ENCODE measurements at regions not wholly inside any gene's neighbourhood (a gene's known extent, or its start where the extent isn't known, plus 50 kb on each side); places are given as distances from the start of the nearest gene placed in this dataset.
"Not testable (repeated sequence)": the region's sequence is repeated elsewhere in the genome, so short reads cannot be mapped to it uniquely, and the experiment has no call there.

GRCh38 chr16:18263046-18263445, 73.5 kb downstream of the NPIPA8 start:
- H3K4me1 ChIP-seq (ENCODE audit: control insufficient read depth, insufficient read depth, low read length); H3K4me3 ChIP-seq (ENCODE audit: low read depth, low read length); H3K9ac ChIP-seq (ENCODE audit: low read length); H3K36me3 ChIP-seq (ENCODE audit: control insufficient read depth, insufficient read depth, low read length); H3K27ac ChIP-seq (ENCODE audit: low read depth, low read length); H3K9me3 ChIP-seq (ENCODE audit: control insufficient read depth, insufficient read depth, low read depth, low read length); H3K27me3 ChIP-seq (ENCODE audit: control insufficient read depth, insufficient read depth, low read length): not testable (repeated sequence)

DNA sequence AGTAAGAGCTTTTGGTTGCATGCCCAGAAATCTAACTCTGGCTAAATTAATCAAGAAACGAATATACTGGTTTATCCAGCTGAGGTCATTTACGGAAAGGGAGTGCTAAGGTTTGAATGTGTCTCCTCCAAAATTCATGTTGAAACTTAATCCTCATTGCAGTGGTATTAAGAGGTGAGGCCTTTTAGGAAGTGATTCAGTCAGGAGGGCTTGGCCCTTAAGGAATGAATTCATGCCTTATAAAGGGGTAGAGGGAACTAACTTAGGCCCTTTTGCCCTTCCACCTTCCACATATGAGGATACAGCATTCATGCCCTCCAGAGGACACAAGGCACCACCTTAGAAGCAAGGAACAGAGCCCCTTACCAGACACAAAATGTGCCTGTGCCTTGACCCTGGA, 74.7 kb downstream of the NPIPA8 start:
- H3K4me1 ChIP-seq (ENCODE audit: control insufficient read depth, insufficient read depth, low read length); H3K27ac ChIP-seq (ENCODE audit: low read depth, low read length); H3K36me3 ChIP-seq (ENCODE audit: control insufficient read depth, insufficient read depth, low read length); H3K27me3 ChIP-seq (ENCODE audit: control insufficient read depth, insufficient read depth, low read length); H3K9me3 ChIP-seq (ENCODE audit: control insufficient read depth, insufficient read depth, low read depth, low read length); H3K9ac ChIP-seq (ENCODE audit: low read length); H3K4me3 ChIP-seq (ENCODE audit: low read depth, low read length): not testable (repeated sequence)

- H3K36me3 ChIP-seq (ENCODE audit: control insufficient read depth, insufficient read depth, low read length); H3K9me3 ChIP-seq (ENCODE audit: control insufficient read depth, insufficient read depth, low read depth, low read length); H3K4me1 ChIP-seq (ENCODE audit: control insufficient read depth, insufficient read depth, low read length): not testable (repeated sequence)
These were observed 76.9 kb downstream of the NPIPA8 start for GRCh38 chr16:18259496-18260176.

GRCh38 chr16:18252943-18253342, 83.6 kb downstream of the NPIPA8 start:
- H3K4me1 ChIP-seq (ENCODE audit: control insufficient read depth, insufficient read depth, low read length); H3K36me3 ChIP-seq (ENCODE audit: control insufficient read depth, insufficient read depth, low read length); H3K9ac ChIP-seq (ENCODE audit: low read length); H3K9me3 ChIP-seq (ENCODE audit: control insufficient read depth, insufficient read depth, low read depth, low read length); H3K27me3 ChIP-seq (ENCODE audit: control insufficient read depth, insufficient read depth, low read length); H3K27ac ChIP-seq (ENCODE audit: low read depth, low read length); H3K4me3 ChIP-seq (ENCODE audit: low read depth, low read length): not testable (repeated sequence)

More at GRCh38 chr16:18259496-18260176, 76.9 kb downstream of the NPIPA8 start:
- not testable (repeated sequence) for H3K27me3 ChIP-seq (ENCODE audit: control insufficient read depth, insufficient read depth, low read length); H3K9ac ChIP-seq (ENCODE audit: low read length); H3K4me3 ChIP-seq (ENCODE audit: low read depth, low read length); H3K27ac ChIP-seq (ENCODE audit: low read depth, low read length)

DNA sequence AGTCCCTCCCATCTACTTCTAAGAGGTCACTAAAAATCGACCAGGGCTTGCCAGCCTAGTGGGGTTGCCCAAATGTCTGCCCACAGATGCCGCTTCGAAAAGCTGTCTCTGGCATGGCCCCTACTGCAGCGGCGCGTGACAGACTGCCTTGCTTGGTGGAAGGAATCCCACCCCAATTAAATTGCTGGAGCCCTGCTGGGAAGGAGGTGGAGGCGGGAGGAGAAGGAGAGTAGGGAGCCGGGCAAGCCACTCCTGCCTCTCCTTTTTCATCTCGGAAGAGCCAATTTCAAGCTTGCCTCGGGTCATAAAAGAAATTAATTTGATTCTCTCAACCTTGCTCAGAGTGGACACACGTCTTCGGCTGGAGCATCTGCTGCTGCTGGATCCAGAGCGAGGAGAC, 106.0 kb downstream of the NPIPA8 start:
- not testable (repeated sequence) for H3K36me3 ChIP-seq (ENCODE audit: control insufficient read depth, insufficient read depth, low read length); H3K9ac ChIP-seq (ENCODE audit: low read length); H3K4me1 ChIP-seq (ENCODE audit: control insufficient read depth, insufficient read depth, low read length); H3K4me3 ChIP-seq (ENCODE audit: low read depth, low read length); H3K27ac ChIP-seq (ENCODE audit: low read depth, low read length); H3K27me3 ChIP-seq (ENCODE audit: control insufficient read depth, insufficient read depth, low read length); H3K9me3 ChIP-seq (ENCODE audit: control insufficient read depth, insufficient read depth, low read depth, low read length)

GRCh38 chr16:18222054-18223009, 114.2 kb downstream of the NPIPA8 start:
- H3K4me3 ChIP-seq (ENCODE audit: low read depth, low read length); H3K9me3 ChIP-seq (ENCODE audit: control insufficient read depth, insufficient read depth, low read depth, low read length); H3K9ac ChIP-seq (ENCODE audit: low read length): not testable (repeated sequence)

DNA sequence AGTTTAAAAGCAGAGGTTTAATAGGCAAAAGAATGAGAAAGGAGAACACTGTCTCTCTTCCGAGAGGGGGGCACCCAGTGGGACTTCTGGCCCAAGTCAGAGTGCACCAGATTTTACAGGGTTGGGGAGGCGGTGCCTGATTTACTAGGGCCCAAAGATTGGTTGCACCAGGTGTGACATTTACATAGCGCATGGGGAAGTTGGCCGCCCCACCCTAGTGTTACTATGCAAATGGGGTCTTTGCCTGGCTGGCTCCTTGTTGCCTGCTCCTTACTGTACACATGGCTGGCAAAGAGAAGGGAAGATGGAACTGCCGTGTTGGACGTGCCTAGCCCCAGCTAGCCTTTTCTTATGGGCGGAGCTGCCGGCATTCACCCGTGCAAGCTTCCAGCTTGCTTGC, 118.8 kb downstream of the NPIPA8 start:
- not testable (repeated sequence) for H3K36me3 ChIP-seq (ENCODE audit: control insufficient read depth, insufficient read depth, low read length); H3K27me3 ChIP-seq (ENCODE audit: control insufficient read depth, insufficient read depth, low read length); H3K4me1 ChIP-seq (ENCODE audit: control insufficient read depth, insufficient read depth, low read length); H3K27ac ChIP-seq (ENCODE audit: low read depth, low read length); H3K9me3 ChIP-seq (ENCODE audit: control insufficient read depth, insufficient read depth, low read depth, low read length); H3K4me3 ChIP-seq (ENCODE audit: low read depth, low read length); H3K9ac ChIP-seq (ENCODE audit: low read length)

More at GRCh38 chr16:18222054-18223009, 114.2 kb downstream of the NPIPA8 start:
- H3K27me3 ChIP-seq (ENCODE audit: control insufficient read depth, insufficient read depth, low read length); H3K4me1 ChIP-seq (ENCODE audit: control insufficient read depth, insufficient read depth, low read length); H3K27ac ChIP-seq (ENCODE audit: low read depth, low read length); H3K36me3 ChIP-seq (ENCODE audit: control insufficient read depth, insufficient read depth, low read length): not testable (repeated sequence)

- H3K36me3 ChIP-seq (ENCODE audit: control insufficient read depth, insufficient read depth, low read length); H3K9me3 ChIP-seq (ENCODE audit: control insufficient read depth, insufficient read depth, low read depth, low read length); H3K4me1 ChIP-seq (ENCODE audit: control insufficient read depth, insufficient read depth, low read length); H3K27ac ChIP-seq (ENCODE audit: low read depth, low read length); H3K27me3 ChIP-seq (ENCODE audit: control insufficient read depth, insufficient read depth, low read length); H3K9ac ChIP-seq (ENCODE audit: low read length); H3K4me3 ChIP-seq (ENCODE audit: low read depth, low read length): not testable (repeated sequence)
These were observed 119.7 kb downstream of the NPIPA8 start for GRCh38 chr16:18216814-18217213.

- not testable (repeated sequence) for H3K27ac ChIP-seq (ENCODE audit: low read depth, low read length); H3K9ac ChIP-seq (ENCODE audit: low read length); H3K4me3 ChIP-seq (ENCODE audit: low read depth, low read length); H3K9me3 ChIP-seq (ENCODE audit: control insufficient read depth, insufficient read depth, low read depth, low read length); H3K27me3 ChIP-seq (ENCODE audit: control insufficient read depth, insufficient read depth, low read length); H3K36me3 ChIP-seq (ENCODE audit: control insufficient read depth, insufficient read depth, low read length); H3K4me1 ChIP-seq (ENCODE audit: control insufficient read depth, insufficient read depth, low read length)
These were observed 122.7 kb downstream of the NPIPA8 start for GRCh38 chr16:18213810-18214209.

- not testable (repeated sequence) for H3K27me3 ChIP-seq (ENCODE audit: control insufficient read depth, insufficient read depth, low read length); H3K36me3 ChIP-seq (ENCODE audit: control insufficient read depth, insufficient read depth, low read length); H3K27ac ChIP-seq (ENCODE audit: low read depth, low read length); H3K4me1 ChIP-seq (ENCODE audit: control insufficient read depth, insufficient read depth, low read length); H3K9ac ChIP-seq (ENCODE audit: low read length); H3K9me3 ChIP-seq (ENCODE audit: control insufficient read depth, insufficient read depth, low read depth, low read length); H3K4me3 ChIP-seq (ENCODE audit: low read depth, low read length)
These were observed 125.0 kb downstream of the NPIPA8 start for GRCh38 chr16:18211505-18211904.

GRCh38 chr16:18204786-18205185, 131.8 kb downstream of the NPIPA8 start:
- not testable (repeated sequence) for H3K9me3 ChIP-seq (ENCODE audit: control insufficient read depth, insufficient read depth, low read depth, low read length); H3K36me3 ChIP-seq (ENCODE audit: control insufficient read depth, insufficient read depth, low read length); H3K4me3 ChIP-seq (ENCODE audit: low read depth, low read length); H3K27me3 ChIP-seq (ENCODE audit: control insufficient read depth, insufficient read depth, low read length); H3K4me1 ChIP-seq (ENCODE audit: control insufficient read depth, insufficient read depth, low read length); H3K9ac ChIP-seq (ENCODE audit: low read length); H3K27ac ChIP-seq (ENCODE audit: low read depth, low read length)
